ENCODE measurements at regions not wholly inside any gene's neighbourhood (a gene's known extent, or its start where the extent isn't known, plus 50 kb on each side); places are given as distances from the start of the nearest gene placed in this dataset.
"Not testable (repeated sequence)": the region's sequence is repeated elsewhere in the genome, so short reads cannot be mapped to it uniquely, and the experiment has no call there.

- no peak for DNase-seq
- intact Hi-C loops (cut with DNase I): no loop called here
- Histone ChIP-seq H3K4me1 (ENCODE audit: insufficient read depth) (no peaks in the 10 kb centered on the region), H3K27ac (no peak overlapping the region), H3K9me3 (no peaks in the 10 kb centered on the region), H3K27me3 (no peaks in the 10 kb centered on the region), H3K36me3 (no peaks in the 10 kb centered on the region), H3K4me3 (no peak overlapping the region)
- TF ChIP-seq EP300 (IDR thresholded peaks at IDR 0.05) (no peak), CTCF (IDR thresholded peaks at IDR 0.05) (no peak), POLR2A (IDR thresholded peaks at IDR 0.05) (no peak)
Observed at GRCh38 chr1:183753464-183753891, 51.4 kb upstream of the RGL1 start.

- Histone ChIP-seq H3K27me3 (no peaks in the 10 kb centered on the region), H3K36me3 (no peaks in the 10 kb centered on the region), H3K27ac (no peak overlapping the region), H3K4me3 (no peak overlapping the region), H3K4me1 (ENCODE audit: insufficient read depth) (no peaks in the 10 kb centered on the region), H3K9me3 (no peaks in the 10 kb centered on the region)
- DNase-seq: no peak
- intact Hi-C loops (cut with DNase I): no loop called here
- no peak for TF ChIP-seq EP300 (IDR thresholded peaks at IDR 0.05)
- TF ChIP-seq POLR2A (IDR thresholded peaks at IDR 0.05): no peak
- TF ChIP-seq CTCF (IDR thresholded peaks at IDR 0.05): no peak
- 53 to 60% (median 54%) methylated on average over 1 of the region's 1 CpG for WGBS, 3 donors
Observed at GRCh38 chr1:183744132-183744913, 60.6 kb upstream of the RGL1 start.

GRCh38 chr1:183742355-183742754 lies 62.6 kb upstream of the RGL1 start:
- no peaks in the 10 kb centered on the region for H3K4me1 ChIP-seq (ENCODE audit: insufficient read depth)
- WGBS, 3 donors: 89 to 92% (median 92%) methylated on average over 4 of the region's 4 CpGs
- DNase-seq: no peak
- H3K9me3 ChIP-seq: no peaks in the 10 kb centered on the region
- no peaks in the 10 kb centered on the region for H3K27me3 ChIP-seq
- no peak overlapping the region for H3K27ac ChIP-seq
- no peaks in the 10 kb centered on the region for H3K36me3 ChIP-seq
- intact Hi-C loops (cut with DNase I): no loop called here
- no peak overlapping the region for H3K4me3 ChIP-seq
- no peak for TF ChIP-seq POLR2A (IDR thresholded peaks at IDR 0.05)

- Histone ChIP-seq H3K36me3 (no peaks in the 10 kb centered on the region), H3K9me3 (no peaks in the 10 kb centered on the region), H3K4me1 (ENCODE audit: insufficient read depth) (peaks cover 2% of the 10 kb centered on the region), H3K4me3 (no peak overlapping the region), H3K27ac (no peak overlapping the region), H3K27me3 (no peaks in the 10 kb centered on the region)
- intact Hi-C loops (cut with DNase I): no loop called here
- 9 to 22% (median 20%) methylated on average over 6 of the region's 6 CpGs for WGBS, 3 donors
- TF ChIP-seq POLR2A (IDR thresholded peaks at IDR 0.05) (no peak), EP300 (IDR thresholded peaks at IDR 0.05) (no peak), CTCF (IDR thresholded peaks at IDR 0.05) (no peak)
- no peak for DNase-seq
Observed at GRCh38 chr1:183739741-183740271, 65.1 kb upstream of the RGL1 start.

- H3K4me3 ChIP-seq: no peak overlapping the region
- intact Hi-C loops (cut with DNase I): no loop called here
- no peak overlapping the region for H3K27ac ChIP-seq
- H3K9me3 ChIP-seq: no peaks in the 10 kb centered on the region
- no peaks in the 10 kb centered on the region for H3K36me3 ChIP-seq
- H3K4me1 ChIP-seq (ENCODE audit: insufficient read depth): peaks cover 5% of the 10 kb centered on the region
- no peak for DNase-seq
- 93 to 94% (median 93%) methylated on average over 2 of the region's 2 CpGs for WGBS, 3 donors
- no peaks in the 10 kb centered on the region for H3K27me3 ChIP-seq
- TF ChIP-seq CTCF (IDR thresholded peaks at IDR 0.05) (no peak), POLR2A (IDR thresholded peaks at IDR 0.05) (no peak), EP300 (IDR thresholded peaks at IDR 0.05) (no peak)
Observed at GRCh38 chr1:183739082-183739481, 65.8 kb upstream of the RGL1 start.

- 93 to 98% (median 94%) methylated on average over 7 of the region's 7 CpGs for WGBS, 3 donors
- intact Hi-C loops (cut with DNase I); H3K27me3 ChIP-seq; H3K27ac ChIP-seq; H3K9me3 ChIP-seq; H3K4me3 ChIP-seq; DNase-seq; H3K4me1 ChIP-seq (ENCODE audit: insufficient read depth); H3K36me3 ChIP-seq: not testable (repeated sequence)
Observed at GRCh38 chr1:183737916-183738315, 67.0 kb upstream of the RGL1 start.

Data from ovary (tissue), 7 donors.